Chondrocyte (in vitro differentiated cells): ENCODE measurements at regions not wholly inside any gene's neighbourhood (a gene's known extent, or its start where the extent isn't known, plus 50 kb on each side); places are given as distances from the start of the nearest gene placed in this dataset.

Experiments
- DNase-seq: peaks from one replicate; pipeline ENCODE4 v3.0.0; 2021; ENCODE audit warnings: mixed read lengths, low spot score
- H3K27ac Mint-ChIP-seq: one replicate; pipeline ENCODE4 v1.8.0; 2021; ENCODE audit warnings: mild to moderate bottlenecking, moderate library complexity, mixed read lengths; ENCODE audit not compliant: unreplicated experiment
- H3K27me3 Mint-ChIP-seq: 2 replicates; pipeline ENCODE4 v1.8.0; 2021; ENCODE audit warnings: low read depth, mixed read lengths
- H3K36me3 Mint-ChIP-seq: 2 replicates; pipeline ENCODE4 v1.8.0; 2021; ENCODE audit warnings: low read depth, mixed read lengths
- H3K4me1 Mint-ChIP-seq: 2 replicates; pipeline ENCODE4 v1.8.0; 2021; ENCODE audit warnings: low read depth, mild to moderate bottlenecking, mixed read lengths
- H3K4me3 Mint-ChIP-seq: one replicate; pipeline ENCODE4 v1.8.0; 2021; ENCODE audit warnings: mild to moderate bottlenecking, moderate library complexity, mixed read lengths; ENCODE audit not compliant: unreplicated experiment
- H3K9me3 Mint-ChIP-seq: 2 replicates; pipeline ENCODE4 v1.8.0; 2021; ENCODE audit warnings: low read depth, mixed read lengths
- TF ChIP-seq, protein P1 (sequence below): fragments of 200-600 bp; sonication (generic); IDR thresholded peaks from 2 replicates; pipeline ENCODE4 v1.5.0; 2021; ENCODE audit warnings: antibody characterized with exemption, mild to moderate bottlenecking, moderate library complexity

DNA sequence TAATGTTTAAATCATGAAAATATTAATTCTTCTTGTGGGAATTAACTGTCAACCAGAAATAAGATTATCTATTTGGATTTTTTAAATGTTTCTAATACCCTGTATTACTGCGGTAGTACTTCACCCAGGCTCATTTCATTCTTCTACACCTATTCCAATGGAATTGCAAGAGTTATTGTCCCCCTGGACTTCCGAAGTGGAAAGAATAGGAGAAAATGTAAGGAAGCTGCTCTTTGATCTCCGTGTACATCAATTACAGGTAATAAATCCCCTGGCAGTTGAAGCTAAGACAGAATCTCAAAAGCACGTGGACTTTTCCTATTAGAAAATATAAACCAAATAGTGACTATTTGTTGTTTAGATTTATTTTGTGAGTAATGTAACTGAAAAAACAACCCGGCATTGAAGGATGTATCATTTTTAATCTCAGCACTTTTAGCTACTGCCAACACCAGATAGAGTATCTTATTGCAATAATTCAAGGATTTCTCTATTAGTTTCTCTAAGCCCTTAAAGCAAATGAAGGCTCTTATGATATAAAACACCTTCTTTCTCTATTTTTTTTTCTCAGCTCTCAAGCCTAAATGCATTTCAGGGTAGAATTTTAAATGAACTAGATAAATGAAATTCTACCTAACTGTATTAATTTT lies 77.3 kb downstream of the MZT1 start:
- Mint-ChIP-seq H3K4me1 (peaks cover 7% of the 10 kb centered on the region), H3K9me3 (no peaks in the 10 kb centered on the region), H3K27ac (no peak overlapping the region), H3K27me3 (peaks cover 39% of the 10 kb centered on the region), H3K36me3 (no peaks in the 10 kb centered on the region), H3K4me3 (no peak overlapping the region)
- TF ChIP-seq, protein P1, sequence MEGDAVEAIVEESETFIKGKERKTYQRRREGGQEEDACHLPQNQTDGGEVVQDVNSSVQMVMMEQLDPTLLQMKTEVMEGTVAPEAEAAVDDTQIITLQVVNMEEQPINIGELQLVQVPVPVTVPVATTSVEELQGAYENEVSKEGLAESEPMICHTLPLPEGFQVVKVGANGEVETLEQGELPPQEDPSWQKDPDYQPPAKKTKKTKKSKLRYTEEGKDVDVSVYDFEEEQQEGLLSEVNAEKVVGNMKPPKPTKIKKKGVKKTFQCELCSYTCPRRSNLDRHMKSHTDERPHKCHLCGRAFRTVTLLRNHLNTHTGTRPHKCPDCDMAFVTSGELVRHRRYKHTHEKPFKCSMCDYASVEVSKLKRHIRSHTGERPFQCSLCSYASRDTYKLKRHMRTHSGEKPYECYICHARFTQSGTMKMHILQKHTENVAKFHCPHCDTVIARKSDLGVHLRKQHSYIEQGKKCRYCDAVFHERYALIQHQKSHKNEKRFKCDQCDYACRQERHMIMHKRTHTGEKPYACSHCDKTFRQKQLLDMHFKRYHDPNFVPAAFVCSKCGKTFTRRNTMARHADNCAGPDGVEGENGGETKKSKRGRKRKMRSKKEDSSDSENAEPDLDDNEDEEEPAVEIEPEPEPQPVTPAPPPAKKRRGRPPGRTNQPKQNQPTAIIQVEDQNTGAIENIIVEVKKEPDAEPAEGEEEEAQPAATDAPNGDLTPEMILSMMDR = no peak
- no peak for DNase-seq

DNA sequence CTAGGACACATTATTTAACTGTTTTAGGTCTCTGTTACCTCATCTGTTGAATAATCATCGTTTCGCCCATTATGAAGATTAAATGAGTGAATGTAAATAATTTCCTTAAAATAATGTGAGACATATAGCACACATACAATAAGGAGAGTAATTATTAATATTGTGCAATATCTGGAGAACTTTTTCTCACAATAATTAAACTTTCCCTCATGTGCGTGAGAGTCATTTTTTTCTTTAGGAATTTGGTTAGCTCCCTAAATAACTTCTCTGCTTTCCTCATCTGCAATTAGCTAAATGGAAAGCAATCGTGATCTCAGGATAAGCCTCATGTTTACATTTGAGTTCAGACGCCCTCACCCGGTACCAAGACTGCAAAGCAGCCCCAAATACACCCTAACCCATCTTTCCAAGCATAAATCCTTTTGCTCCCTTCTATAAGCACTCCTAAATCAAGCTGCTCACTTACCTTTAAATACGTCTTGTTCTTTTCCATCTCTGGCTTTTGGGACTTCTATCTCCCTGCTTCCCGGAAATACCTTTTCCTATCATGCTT lies 78.8 kb downstream of the MZT1 start:
- H3K4me3 Mint-ChIP-seq = no peak overlapping the region
- peaks cover 7% of the 10 kb centered on the region for H3K4me1 Mint-ChIP-seq
- DNase-seq = no peak
- H3K27ac Mint-ChIP-seq = no peak overlapping the region
- TF ChIP-seq, protein P1 = peak; percentile 41
- H3K27me3 Mint-ChIP-seq = peaks cover 45% of the 10 kb centered on the region
- no peaks in the 10 kb centered on the region for H3K36me3 Mint-ChIP-seq
- H3K9me3 Mint-ChIP-seq = no peaks in the 10 kb centered on the region

DNA sequence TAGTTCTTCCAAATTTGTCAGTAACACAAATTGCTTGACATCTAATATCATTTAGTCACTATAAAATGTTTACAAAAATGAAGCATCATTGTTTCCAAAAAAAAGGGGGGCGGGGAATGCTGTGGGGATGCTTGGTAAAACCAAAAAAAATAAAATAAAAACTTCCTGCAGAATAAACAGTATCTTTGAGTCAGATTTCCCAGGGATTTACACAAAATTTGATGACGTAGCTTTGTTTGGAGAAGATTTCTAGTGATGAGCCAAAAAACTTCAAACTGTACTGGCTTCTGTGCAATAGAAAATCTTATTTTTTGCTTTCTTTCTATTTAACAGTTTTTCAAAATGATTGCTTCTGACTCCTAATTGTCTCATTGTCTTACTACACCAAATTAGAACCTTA lies 80.0 kb downstream of the MZT1 start:
- Mint-ChIP-seq H3K4me1 (peaks cover 3% of the 10 kb centered on the region), H3K36me3 (no peaks in the 10 kb centered on the region), H3K27ac (no peak overlapping the region), H3K9me3 (no peaks in the 10 kb centered on the region), H3K27me3 (peaks cover 44% of the 10 kb centered on the region), H3K4me3 (no peak overlapping the region)
- no peak for DNase-seq
- TF ChIP-seq, protein P1 = no peak

DNA sequence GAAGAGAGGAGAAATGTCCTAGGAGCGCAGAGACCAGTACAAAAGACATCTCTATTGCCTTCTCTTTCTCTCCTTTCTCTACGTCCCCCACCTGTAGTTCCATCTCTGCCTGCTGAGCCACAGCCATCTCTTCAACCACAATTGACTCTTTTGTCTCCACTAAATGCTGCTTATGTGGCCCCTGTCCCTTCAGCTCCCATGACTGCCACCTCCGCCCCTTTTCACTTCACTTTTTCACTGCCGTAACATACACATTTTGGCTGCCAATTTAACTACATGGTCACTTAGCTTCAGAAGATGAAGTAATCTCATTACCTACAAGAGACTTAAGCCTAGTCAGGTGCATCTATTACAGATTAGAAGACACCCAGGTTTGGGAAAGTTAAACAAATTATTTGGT lies 81.9 kb downstream of the MZT1 start:
- Mint-ChIP-seq H3K36me3 (no peaks in the 10 kb centered on the region), H3K27ac (no peak overlapping the region), H3K27me3 (peaks cover 39% of the 10 kb centered on the region), H3K4me3 (no peak overlapping the region), H3K9me3 (no peaks in the 10 kb centered on the region), H3K4me1 (no peaks in the 10 kb centered on the region)
- TF ChIP-seq, protein P1 = no peak
- DNase-seq = no peak

DNA sequence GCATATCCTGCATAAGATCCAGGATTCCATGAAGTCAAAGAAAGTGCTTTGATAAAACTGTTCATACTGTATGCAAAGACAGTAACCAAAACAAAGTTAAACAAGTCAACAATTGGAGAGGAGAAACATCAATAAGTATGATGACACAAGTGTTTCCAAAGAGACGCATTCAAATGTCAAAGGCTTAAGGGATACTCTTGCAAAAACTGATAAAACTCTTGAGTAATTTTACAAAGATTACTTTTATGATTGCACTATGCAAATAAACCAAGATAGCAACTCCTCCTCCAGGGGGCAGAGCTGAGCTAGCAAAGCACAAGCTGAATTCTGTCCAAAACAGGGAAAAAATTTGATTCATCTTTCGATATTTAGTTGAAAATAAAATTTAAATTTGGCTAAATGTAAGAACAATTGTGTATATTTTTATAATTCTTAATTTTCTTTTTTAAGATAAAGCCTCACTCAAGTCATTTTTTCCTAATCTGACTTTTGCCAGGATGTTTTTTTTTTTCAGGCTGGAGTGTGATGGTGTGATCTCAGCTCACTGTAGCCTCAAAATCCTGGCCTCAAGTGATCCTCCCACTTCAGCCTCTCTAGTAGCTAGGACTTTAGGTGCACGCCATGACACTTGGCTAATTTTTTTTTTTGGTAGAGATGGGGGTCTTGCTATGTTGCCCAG lies 84.0 kb downstream of the MZT1 start:
- no peak for DNase-seq
- TF ChIP-seq, protein P1 = peak; percentile 87
- Mint-ChIP-seq H3K4me1 (no peaks in the 10 kb centered on the region), H3K36me3 (no peaks in the 10 kb centered on the region), H3K9me3 (no peaks in the 10 kb centered on the region), H3K27ac (no peak overlapping the region), H3K4me3 (no peak overlapping the region), H3K27me3 (peaks cover 31% of the 10 kb centered on the region)
